ENCODE measurements at regions not wholly inside any gene's neighbourhood (a gene's known extent, or its start where the extent isn't known, plus 50 kb on each side); places are given as distances from the start of the nearest gene placed in this dataset.

DNA sequence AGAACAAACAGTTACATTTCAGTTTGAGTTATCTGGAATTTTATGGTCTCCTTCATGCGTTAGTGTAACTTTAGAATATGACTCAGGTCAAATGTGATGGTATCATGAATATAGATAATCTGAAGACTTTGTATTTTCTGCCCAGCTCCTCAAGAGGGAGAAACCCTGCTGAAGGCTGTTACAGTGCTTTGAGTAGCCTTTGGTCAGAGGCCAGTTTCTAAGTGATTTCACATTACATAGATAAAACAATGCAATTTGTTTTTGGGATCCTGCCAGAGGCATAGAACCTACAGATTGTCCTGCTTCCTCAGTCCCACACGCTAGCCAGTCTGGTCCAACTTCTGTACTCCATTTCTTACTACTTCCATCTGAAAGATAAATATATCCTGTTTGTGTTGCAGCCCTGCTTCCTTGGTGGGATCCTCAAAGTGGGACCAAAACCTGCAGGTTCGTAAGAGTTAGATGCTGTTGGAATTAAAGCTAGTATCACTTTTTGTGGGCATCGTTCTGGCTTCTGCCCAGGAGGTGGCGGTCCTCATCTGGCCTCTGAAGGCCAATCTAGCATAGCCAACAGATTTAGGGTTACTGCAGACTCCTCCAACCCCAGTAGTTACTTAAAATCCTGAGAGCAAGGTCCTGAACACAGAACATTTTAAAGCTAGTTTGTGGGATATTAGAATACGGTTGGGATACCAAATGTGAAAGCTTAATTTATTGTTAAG, 645.8 kb upstream of the USP24 start (continued):
- no peak for TF ChIP-seq SP2 (IDR thresholded peaks at IDR 0.05; ENCODE audit: low read length)
- TF ChIP-seq SRF (IDR thresholded peaks at IDR 0.05; ENCODE audit: low read depth, low read length) = no peak
